GM20000 (cell line): ENCODE measurements at regions not wholly inside any gene's neighbourhood (a gene's known extent, or its start where the extent isn't known, plus 50 kb on each side); places are given as distances from the start of the nearest gene placed in this dataset.
"Not testable (repeated sequence)": the region's sequence is repeated elsewhere in the genome, so short reads cannot be mapped to it uniquely, and the experiment has no call there.

ENCODE experiments used
- DNase-seq: peaks from one replicate; pipeline ENCODE4 v3.0.0; 2012; ENCODE audit warnings: low spot score
- TF ChIP-seq, protein P1 (sequence below): IDR thresholded peaks from 2 replicates; pipeline ENCODE4 v1.5.1; 2012; ENCODE audit warnings: mild to moderate bottlenecking, control low read depth; ENCODE audit errors: extremely low read depth, missing control alignments

GRCh38 chr3:94481226-94481898 lies 418.5 kb downstream of the NSUN3 start:
- no peak for DNase-seq
- TF ChIP-seq, protein P1, sequence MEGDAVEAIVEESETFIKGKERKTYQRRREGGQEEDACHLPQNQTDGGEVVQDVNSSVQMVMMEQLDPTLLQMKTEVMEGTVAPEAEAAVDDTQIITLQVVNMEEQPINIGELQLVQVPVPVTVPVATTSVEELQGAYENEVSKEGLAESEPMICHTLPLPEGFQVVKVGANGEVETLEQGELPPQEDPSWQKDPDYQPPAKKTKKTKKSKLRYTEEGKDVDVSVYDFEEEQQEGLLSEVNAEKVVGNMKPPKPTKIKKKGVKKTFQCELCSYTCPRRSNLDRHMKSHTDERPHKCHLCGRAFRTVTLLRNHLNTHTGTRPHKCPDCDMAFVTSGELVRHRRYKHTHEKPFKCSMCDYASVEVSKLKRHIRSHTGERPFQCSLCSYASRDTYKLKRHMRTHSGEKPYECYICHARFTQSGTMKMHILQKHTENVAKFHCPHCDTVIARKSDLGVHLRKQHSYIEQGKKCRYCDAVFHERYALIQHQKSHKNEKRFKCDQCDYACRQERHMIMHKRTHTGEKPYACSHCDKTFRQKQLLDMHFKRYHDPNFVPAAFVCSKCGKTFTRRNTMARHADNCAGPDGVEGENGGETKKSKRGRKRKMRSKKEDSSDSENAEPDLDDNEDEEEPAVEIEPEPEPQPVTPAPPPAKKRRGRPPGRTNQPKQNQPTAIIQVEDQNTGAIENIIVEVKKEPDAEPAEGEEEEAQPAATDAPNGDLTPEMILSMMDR, result no peak

DNA sequence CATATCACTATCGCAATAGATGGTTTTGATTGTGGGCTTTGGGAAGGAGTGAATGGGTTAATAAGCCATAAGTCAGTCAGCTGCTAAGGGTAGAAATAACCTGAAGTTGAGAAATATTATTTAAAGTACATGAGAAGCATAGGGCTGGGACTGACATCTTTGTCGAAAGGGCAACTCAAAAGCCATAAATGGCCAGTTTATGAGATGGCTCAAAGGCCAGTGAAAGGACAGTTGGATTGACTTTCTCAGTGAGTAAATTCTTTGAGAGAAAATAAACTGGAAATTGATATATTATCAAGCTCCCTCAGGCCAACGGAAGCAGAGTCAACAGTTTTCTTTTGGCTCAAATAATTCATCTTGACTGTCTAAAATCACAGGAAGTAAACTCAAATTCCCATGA lies 419.8 kb downstream of the NSUN3 start:
- DNase-seq, result no peak
- TF ChIP-seq, protein P1, result no peak

- TF ChIP-seq, protein P1, result no peak
- no peak for DNase-seq
These were observed 420.5 kb downstream of the NSUN3 start for GRCh38 chr3:94483403-94483802.

GRCh38 chr3:94494992-94495391 lies 432.1 kb downstream of the NSUN3 start:
- TF ChIP-seq, protein P1, result no peak
- no peak for DNase-seq

GRCh38 chr3:94500146-94500545 lies 437.3 kb downstream of the NSUN3 start:
- DNase-seq, result no peak
- TF ChIP-seq, protein P1, result no peak

GRCh38 chr3:94507354-94507753 lies 444.5 kb downstream of the NSUN3 start:
- not testable (repeated sequence) for DNase-seq

- TF ChIP-seq, protein P1, result no peak
- no peak for DNase-seq
These were observed 450.0 kb downstream of the NSUN3 start for GRCh38 chr3:94512876-94513275.

- no peak for DNase-seq
- TF ChIP-seq, protein P1, result no peak
These were observed 450.7 kb downstream of the NSUN3 start for GRCh38 chr3:94513600-94513999.
